BE2C (cell line): ENCODE measurements at regions not wholly inside any gene's neighbourhood (a gene's known extent, or its start where the extent isn't known, plus 50 kb on each side); places are given as distances from the start of the nearest gene placed in this dataset.
"Not testable (repeated sequence)": the region's sequence is repeated elsewhere in the genome, so short reads cannot be mapped to it uniquely, and the experiment has no call there.

Experiments used
- DNase-seq: peaks from one replicate; pipeline ENCODE4 v3.0.0-alpha.2; 2020
- H3K27me3 ChIP-seq: fragments of 250-450 bp; sonication (Bioruptor Pico); 2 replicates; pipeline ENCODE4 v1.5.1; 2020; ENCODE audit warnings: mild to moderate bottlenecking
- H3K36me3 ChIP-seq: fragments of 250-450 bp; sonication (Bioruptor Pico); 2 replicates; pipeline ENCODE4 v1.5.1; 2020; ENCODE audit warnings: mild to moderate bottlenecking
- H3K4me1 ChIP-seq: fragments of 250-450 bp; sonication (Bioruptor Pico); 2 replicates; pipeline ENCODE4 v1.5.1; 2020
- H3K4me3 ChIP-seq: 2 replicates; pipeline ENCODE4 v1.5.1; 2011; ENCODE audit warnings: low read depth, low read length
- H3K9me3 ChIP-seq: fragments of 250-450 bp; sonication (Bioruptor Pico); 2 replicates; pipeline ENCODE4 v1.5.1; 2020
- TF ChIP-seq, protein P1 (sequence below): IDR thresholded peaks from 2 replicates; pipeline ENCODE4 v1.5.1; 2012; ENCODE audit warnings: mild to moderate bottlenecking, low read depth, low read length

DNA sequence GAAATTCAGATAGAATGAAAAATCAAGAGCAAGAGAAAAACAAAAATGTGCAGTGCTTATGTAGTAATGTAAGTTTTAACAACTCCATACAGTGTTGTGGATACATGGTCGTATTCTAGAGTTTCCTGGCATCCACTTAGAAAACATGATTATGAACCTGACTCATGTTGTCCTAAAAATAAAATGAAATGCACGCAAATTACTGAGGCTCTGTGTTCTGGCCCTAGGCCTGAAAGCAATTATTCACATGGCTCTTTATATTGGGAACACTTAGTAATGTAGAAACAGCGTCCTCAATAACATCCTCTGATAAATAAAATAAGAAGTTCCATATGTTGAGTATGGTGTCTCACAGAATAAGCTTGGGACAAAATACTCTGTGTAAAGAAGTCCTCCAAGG lies 200.2 kb upstream of the SEMA3E start:
- Histone ChIP-seq H3K9me3 (no peaks in the 10 kb centered on the region), H3K36me3 (no peaks in the 10 kb centered on the region), H3K27me3 (no peaks in the 10 kb centered on the region), H3K4me3 (no peak overlapping the region), H3K4me1 (peaks cover 12% of the 10 kb centered on the region)
- TF ChIP-seq, protein P1, sequence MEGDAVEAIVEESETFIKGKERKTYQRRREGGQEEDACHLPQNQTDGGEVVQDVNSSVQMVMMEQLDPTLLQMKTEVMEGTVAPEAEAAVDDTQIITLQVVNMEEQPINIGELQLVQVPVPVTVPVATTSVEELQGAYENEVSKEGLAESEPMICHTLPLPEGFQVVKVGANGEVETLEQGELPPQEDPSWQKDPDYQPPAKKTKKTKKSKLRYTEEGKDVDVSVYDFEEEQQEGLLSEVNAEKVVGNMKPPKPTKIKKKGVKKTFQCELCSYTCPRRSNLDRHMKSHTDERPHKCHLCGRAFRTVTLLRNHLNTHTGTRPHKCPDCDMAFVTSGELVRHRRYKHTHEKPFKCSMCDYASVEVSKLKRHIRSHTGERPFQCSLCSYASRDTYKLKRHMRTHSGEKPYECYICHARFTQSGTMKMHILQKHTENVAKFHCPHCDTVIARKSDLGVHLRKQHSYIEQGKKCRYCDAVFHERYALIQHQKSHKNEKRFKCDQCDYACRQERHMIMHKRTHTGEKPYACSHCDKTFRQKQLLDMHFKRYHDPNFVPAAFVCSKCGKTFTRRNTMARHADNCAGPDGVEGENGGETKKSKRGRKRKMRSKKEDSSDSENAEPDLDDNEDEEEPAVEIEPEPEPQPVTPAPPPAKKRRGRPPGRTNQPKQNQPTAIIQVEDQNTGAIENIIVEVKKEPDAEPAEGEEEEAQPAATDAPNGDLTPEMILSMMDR, result no peak
- DNase-seq, result no peak

DNA sequence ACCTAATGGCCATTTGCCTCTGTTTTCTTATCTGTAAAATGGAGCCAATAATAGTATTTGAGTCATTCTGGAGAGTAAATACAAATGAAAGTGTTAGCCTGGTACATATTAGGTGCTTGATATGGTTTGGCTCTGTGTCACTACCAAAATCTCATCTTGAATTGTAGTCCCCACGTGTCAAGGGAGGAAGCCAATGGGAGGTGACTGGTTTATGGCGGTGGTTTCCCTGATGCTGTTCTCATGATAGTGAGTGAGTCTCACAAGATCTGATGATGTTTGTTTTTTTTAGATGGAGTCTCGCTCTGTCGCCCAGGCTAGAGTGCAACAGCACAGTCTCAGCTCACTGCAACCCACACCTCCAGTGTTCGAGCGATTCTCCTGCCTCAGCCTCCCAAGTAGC lies 194.0 kb upstream of the SEMA3E start:
- no peaks in the 10 kb centered on the region for H3K27me3 ChIP-seq
- H3K36me3 ChIP-seq, result no peaks in the 10 kb centered on the region
- DNase-seq, result no peak
- TF ChIP-seq, protein P1, result no peak
- H3K4me1 ChIP-seq, result no peaks in the 10 kb centered on the region
- no peaks in the 10 kb centered on the region for H3K9me3 ChIP-seq
- H3K4me3 ChIP-seq, result no peak overlapping the region

DNA sequence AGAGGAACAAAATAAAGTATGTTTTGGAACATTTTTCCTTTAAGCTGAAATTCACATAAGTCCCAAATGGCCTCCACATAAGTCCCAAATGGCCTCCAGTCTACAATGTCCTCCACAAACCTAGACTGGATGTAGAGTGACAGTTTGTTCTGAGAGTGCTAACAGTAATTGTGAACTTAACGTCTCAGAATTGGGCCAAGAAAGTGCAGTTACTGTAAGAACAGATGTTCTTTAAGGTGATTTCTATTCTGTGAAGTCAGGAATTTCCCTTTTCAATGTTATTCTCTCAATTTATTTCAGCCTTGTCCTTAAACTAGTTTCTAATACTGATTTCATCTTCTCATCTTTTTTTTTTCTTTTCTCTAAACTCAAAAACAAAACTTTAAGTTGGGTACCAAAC lies 188.7 kb upstream of the SEMA3E start:
- no peaks in the 10 kb centered on the region for H3K36me3 ChIP-seq
- no peaks in the 10 kb centered on the region for H3K9me3 ChIP-seq
- TF ChIP-seq, protein P1, result no peak
- H3K4me3 ChIP-seq, result no peak overlapping the region
- H3K27me3 ChIP-seq, result no peaks in the 10 kb centered on the region
- no peak for DNase-seq
- no peaks in the 10 kb centered on the region for H3K4me1 ChIP-seq

DNA sequence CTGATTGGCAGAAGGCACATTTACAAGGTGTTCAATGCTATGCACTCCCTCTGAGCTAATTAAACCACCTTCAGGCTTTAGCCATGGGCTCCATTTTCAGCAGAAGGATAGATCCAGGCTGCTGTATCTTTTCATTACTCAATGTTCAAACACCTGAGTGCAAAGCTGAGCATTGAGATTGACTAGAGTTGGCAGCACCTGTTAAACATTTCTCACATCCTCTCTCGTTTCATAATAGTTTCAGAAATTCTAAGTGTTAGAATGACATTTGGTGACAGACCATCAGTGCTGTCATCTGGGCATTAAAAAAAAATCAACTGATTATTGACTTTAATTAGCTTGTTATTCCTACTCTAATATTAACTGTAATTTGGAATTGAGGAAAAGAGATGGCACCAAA lies 187.1 kb upstream of the SEMA3E start:
- Histone ChIP-seq H3K36me3 (no peaks in the 10 kb centered on the region), H3K9me3 (no peaks in the 10 kb centered on the region), H3K27me3 (no peaks in the 10 kb centered on the region), H3K4me1 (0 out of 2 replicates have a peak, but pooled peaks cover 3% of the 10 kb centered on the region), H3K4me3 (no peak overlapping the region)
- TF ChIP-seq, protein P1, result no peak
- DNase-seq, result no peak

- Histone ChIP-seq H3K27me3 (no peaks in the 10 kb centered on the region), H3K4me1 (0 out of 2 replicates have a peak, but pooled peaks cover 3% of the 10 kb centered on the region), H3K9me3 (no peaks in the 10 kb centered on the region), H3K36me3 (no peaks in the 10 kb centered on the region), H3K4me3 (no peak overlapping the region)
- DNase-seq, result no peak
- TF ChIP-seq, protein P1, result no peak
Measured at GRCh38 chr7:83835424-83835823, 186.5 kb upstream of the SEMA3E start.

- not testable (repeated sequence) for H3K4me1 ChIP-seq, H3K36me3 ChIP-seq, H3K27me3 ChIP-seq, H3K4me3 ChIP-seq, H3K9me3 ChIP-seq, DNase-seq
Measured at GRCh38 chr7:83833721-83834120, 184.8 kb upstream of the SEMA3E start.

- Histone ChIP-seq H3K4me1 (0 out of 2 replicates have a peak, but pooled peaks cover 3% of the 10 kb centered on the region), H3K36me3 (no peaks in the 10 kb centered on the region), H3K4me3 (no peak overlapping the region), H3K9me3 (no peaks in the 10 kb centered on the region), H3K27me3 (no peaks in the 10 kb centered on the region)
- no peak for DNase-seq
- TF ChIP-seq, protein P1, result no peak
Measured at GRCh38 chr7:83832009-83832408, 183.1 kb upstream of the SEMA3E start.
